ENCODE measurements at regions not wholly inside any gene's neighbourhood (a gene's known extent, or its start where the extent isn't known, plus 50 kb on each side); places are given as distances from the start of the nearest gene placed in this dataset.
"Not testable (repeated sequence)": the region's sequence is repeated elsewhere in the genome, so short reads cannot be mapped to it uniquely, and the experiment has no call there.

GRCh38 chr10:125554016-125554703 is 128.8 kb downstream of the TEX36 start:
- no peak for DNase-seq

GRCh38 chr10:125553091-125553490 is 129.9 kb downstream of the TEX36 start:
- no peak for DNase-seq

- no peak for DNase-seq
Observed at GRCh38 chr10:125551247-125551646, 131.7 kb downstream of the TEX36 start.

GRCh38 chr10:125550362-125550761 is 132.6 kb downstream of the TEX36 start:
- no peak for DNase-seq

GRCh38 chr10:125549653-125550052 is 133.3 kb downstream of the TEX36 start:
- peak; percentile 65 for DNase-seq

GRCh38 chr10:125548878-125549277 is 134.1 kb downstream of the TEX36 start:
- no peak for DNase-seq

GRCh38 chr10:125548356-125548755 is 134.6 kb downstream of the TEX36 start:
- no peak for DNase-seq

- no peak for DNase-seq
Observed at GRCh38 chr10:125547010-125547650, 135.8 kb downstream of the TEX36 start.

- no peak for DNase-seq
Observed at GRCh38 chr10:125543796-125544195, 139.2 kb downstream of the TEX36 start.

GRCh38 chr10:125538947-125539731 is 143.8 kb downstream of the TEX36 start:
- DNase-seq = no peak

GRCh38 chr10:125536236-125536635 is 146.7 kb downstream of the TEX36 start:
- DNase-seq = no peak

- DNase-seq = no peak
Observed at GRCh38 chr10:125535559-125535958, 147.4 kb downstream of the TEX36 start.

- no peak for DNase-seq
Observed at GRCh38 chr10:125534515-125534914, 148.4 kb downstream of the TEX36 start.

GRCh38 chr10:125533866-125534265 is 149.1 kb downstream of the TEX36 start:
- DNase-seq = no peak

GRCh38 chr10:125531465-125531864 is 151.5 kb downstream of the TEX36 start:
- DNase-seq = no peak

- no peak for DNase-seq
Observed at GRCh38 chr10:125523347-125523746, 159.6 kb downstream of the TEX36 start.

- no peak for DNase-seq
Observed at GRCh38 chr10:125521721-125522680, 161.0 kb downstream of the TEX36 start.

- DNase-seq = no peak
Observed at GRCh38 chr10:125520968-125521367, 162.0 kb downstream of the TEX36 start.

GRCh38 chr10:125518397-125518796 is 164.6 kb downstream of the TEX36 start:
- DNase-seq = not testable (repeated sequence)

- no peak for DNase-seq
Observed at GRCh38 chr10:125515571-125515970, 167.4 kb downstream of the TEX36 start.

GRCh38 chr10:125514206-125515162 is 168.5 kb downstream of the TEX36 start:
- DNase-seq = no peak
